GM23248 (cell line): ENCODE measurements at regions not wholly inside any gene's neighbourhood (a gene's known extent, or its start where the extent isn't known, plus 50 kb on each side); places are given as distances from the start of the nearest gene placed in this dataset.
"Not testable (repeated sequence)": the region's sequence is repeated elsewhere in the genome, so short reads cannot be mapped to it uniquely, and the experiment has no call there.

Source experiments
- DNase-seq: peaks from one replicate; pipeline ENCODE4 v3.0.0-alpha.2; 2015
- H2AFZ ChIP-seq: fragments of 200-600 bp; sonication (generic); 2 replicates; pipeline ENCODE4 v1.6.1; 2016; ENCODE audit warnings: antibody characterized with exemption
- H3F3A ChIP-seq: fragments of 200-600 bp; sonication (generic); 2 replicates; pipeline ENCODE4 v1.6.1; 2016; ENCODE audit warnings: mild to moderate bottlenecking, antibody characterized with exemption, mixed run types; ENCODE audit not compliant: insufficient read depth
- H3K27ac ChIP-seq: fragments of 200-600 bp; sonication (generic); 2 replicates; pipeline ENCODE4 v1.5.1; 2016; ENCODE audit warnings: mild to moderate bottlenecking
- H3K27me3 ChIP-seq: fragments of 200-600 bp; sonication (generic); replicated peaks from 2 replicates; pipeline ENCODE4 v1.6.1; 2016; ENCODE audit warnings: mild to moderate bottlenecking; ENCODE audit not compliant: insufficient read depth
- H3K36me3 ChIP-seq: fragments of 200-600 bp; sonication (generic); 2 replicates; pipeline ENCODE4 v1.6.1; 2016; ENCODE audit warnings: low read depth, mild to moderate bottlenecking
- H3K4me1 ChIP-seq: fragments of 200-600 bp; sonication (generic); 2 replicates; pipeline ENCODE4 v1.6.1; 2016; ENCODE audit warnings: mild to moderate bottlenecking; ENCODE audit not compliant: insufficient read depth
- H3K4me2 ChIP-seq: fragments of 200-600 bp; sonication (generic); one replicate; pipeline ENCODE4 v1.6.1; 2016; ENCODE audit warnings: mild to moderate bottlenecking; ENCODE audit not compliant: unreplicated experiment
- H3K4me3 ChIP-seq: fragments of 200-600 bp; sonication (generic); 2 replicates; pipeline ENCODE4 v1.5.1; 2016; ENCODE audit warnings: mild to moderate bottlenecking
- H3K79me2 ChIP-seq: fragments of 200-600 bp; sonication (generic); 2 replicates; pipeline ENCODE4 v1.6.1; 2016; ENCODE audit warnings: mild to moderate bottlenecking; ENCODE audit not compliant: insufficient read depth
- H3K9ac ChIP-seq: fragments of 200-600 bp; sonication (generic); 2 replicates; pipeline ENCODE4 v1.6.1; 2016; ENCODE audit warnings: mild to moderate bottlenecking
- H3K9me2 ChIP-seq: fragments of 200-600 bp; sonication (generic); 2 replicates; pipeline ENCODE4 v1.6.1; 2016; ENCODE audit warnings: mixed run types, mild to moderate bottlenecking, moderate library complexity; ENCODE audit not compliant: insufficient read depth
- H3K9me3 ChIP-seq: fragments of 200-600 bp; sonication (generic); one replicate; pipeline ENCODE4 v1.6.1; 2017; ENCODE audit warnings: low read depth
- H4K20me1 ChIP-seq: fragments of 200-600 bp; sonication (generic); 2 replicates; pipeline ENCODE4 v1.6.0; 2016; ENCODE audit not compliant: insufficient read depth
- WGBS, 2 experiments: methylation state at CpG; one replicate each; pipeline ENCODE4 v1.1.6; 2015 to 2017; ENCODE audit warnings: low lambda C conversion rate in 2 of 2, low coverage in 1 of 2; ENCODE audit errors: missing lambda C conversion rate in 2 of 2; 5-methylcytosine and 5-hydroxymethylcytosine counted together
- in situ Hi-C: fragments of 300-500 bp; cut with MboI; formaldehyde crosslinking; loops from 2 replicates; pipeline ENCODE4 v1.15.0; 2020

- H3K9me3 ChIP-seq, H3K9ac ChIP-seq, H3F3A ChIP-seq, H3K9me2 ChIP-seq, H3K79me2 ChIP-seq, H3K36me3 ChIP-seq, H3K4me2 ChIP-seq, H4K20me1 ChIP-seq, H3K4me1 ChIP-seq, H3K27ac ChIP-seq, H3K4me3 ChIP-seq, in situ Hi-C loops, DNase-seq, H2AFZ ChIP-seq, H3K27me3 ChIP-seq: not testable (repeated sequence)
- 69 to 73% methylated on average over 4 of the region's 4 CpGs for WGBS, 2 experiments
Measured at GRCh38 chr17:15864061-15864460, 80.9 kb upstream of the ADORA2B start.

DNA sequence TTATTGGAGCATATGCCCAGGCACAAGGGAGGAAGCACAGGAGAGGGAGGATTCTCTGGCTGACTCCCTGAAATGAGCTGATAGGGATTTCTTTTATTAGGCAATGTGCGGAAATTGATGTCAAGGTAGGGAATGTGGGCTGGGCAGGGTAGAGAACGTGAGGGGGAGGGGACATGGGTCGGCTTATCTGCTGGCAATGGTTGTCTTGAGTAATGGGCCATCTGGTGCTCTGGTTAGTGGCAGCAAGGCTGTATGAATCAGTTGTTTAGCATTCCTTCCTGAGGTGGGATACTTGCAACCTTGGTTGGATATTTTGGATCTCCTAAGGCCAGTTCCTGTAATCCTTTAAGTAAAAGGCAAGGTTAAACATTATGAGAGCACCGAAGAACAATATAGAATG, 80.5 kb upstream of the ADORA2B start:
- 42 to 51% methylated on average over 4 of the region's 4 CpGs for WGBS, 2 experiments
- H3K9ac ChIP-seq: not testable (repeated sequence)

DNA sequence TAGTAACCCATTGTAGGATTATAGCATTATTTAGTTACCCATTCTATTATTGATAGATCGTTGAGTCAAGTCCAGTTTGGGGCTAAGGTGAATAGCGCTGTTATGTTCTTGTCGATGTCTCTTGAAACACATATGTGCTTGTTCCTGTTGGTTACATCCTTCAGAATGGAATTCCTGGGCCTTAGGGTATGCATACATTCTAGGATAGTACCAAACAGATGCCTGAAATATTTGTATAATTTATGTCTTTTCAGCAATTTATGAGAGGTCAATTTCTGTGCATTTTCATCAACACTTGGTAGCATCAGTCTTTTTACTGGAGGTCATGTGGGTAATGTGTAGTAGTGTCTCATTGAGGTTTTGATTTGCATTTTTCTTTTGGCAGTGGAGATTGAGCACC, 78.9 kb upstream of the ADORA2B start:
- H3K9me2 ChIP-seq, H3K79me2 ChIP-seq, H3K27ac ChIP-seq, H3K27me3 ChIP-seq, H3K36me3 ChIP-seq, H3K4me2 ChIP-seq, H4K20me1 ChIP-seq, H3F3A ChIP-seq, H3K9ac ChIP-seq, H3K9me3 ChIP-seq, H2AFZ ChIP-seq, in situ Hi-C loops, H3K4me1 ChIP-seq, H3K4me3 ChIP-seq, DNase-seq: not testable (repeated sequence)
- 92 to 96% methylated on average over 3 of the region's 3 CpGs for WGBS, 2 experiments

More for the DNA sequence above, 80.5 kb upstream of the ADORA2B start:
- H3F3A ChIP-seq, H3K4me3 ChIP-seq, H3K4me2 ChIP-seq, H3K9me3 ChIP-seq, H4K20me1 ChIP-seq, H3K36me3 ChIP-seq, H3K4me1 ChIP-seq, in situ Hi-C loops, H3K27ac ChIP-seq, H3K79me2 ChIP-seq, H2AFZ ChIP-seq, H3K9me2 ChIP-seq, H3K27me3 ChIP-seq, DNase-seq: not testable (repeated sequence)

GRCh38 chr17:15867331-15867730, 77.6 kb upstream of the ADORA2B start:
- H3K9me3 ChIP-seq, H3K9ac ChIP-seq, H4K20me1 ChIP-seq, H3K27me3 ChIP-seq, H3K9me2 ChIP-seq, in situ Hi-C loops, H3K79me2 ChIP-seq, H3K4me2 ChIP-seq, DNase-seq, H3F3A ChIP-seq, H2AFZ ChIP-seq, H3K4me1 ChIP-seq, H3K36me3 ChIP-seq, H3K4me3 ChIP-seq, H3K27ac ChIP-seq: not testable (repeated sequence)
- 83% methylated on average over 1 to 21 of the region's 31 CpGs for WGBS, 2 experiments

DNA sequence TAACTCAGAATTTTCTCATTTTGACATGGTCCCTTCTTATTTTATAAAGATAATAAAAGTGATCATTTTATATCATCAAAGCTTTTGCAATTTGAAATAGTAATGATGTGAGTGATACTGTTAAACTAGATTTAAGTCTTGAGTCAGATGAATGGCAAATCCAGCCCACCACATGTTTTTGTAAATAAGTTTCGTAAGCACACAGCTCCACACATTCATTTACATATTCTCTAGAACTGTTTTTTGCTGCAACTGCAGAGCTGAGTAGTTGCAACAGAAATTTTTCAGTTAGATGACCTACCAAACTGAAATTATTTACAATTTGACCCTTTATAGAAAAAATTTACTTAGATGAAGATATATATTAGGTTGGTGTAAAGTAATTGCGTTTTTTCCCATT, 75.1 kb upstream of the ADORA2B start:
- H2AFZ ChIP-seq: not testable (repeated sequence)
- WGBS, 2 experiments: 60 to 89% methylated on average over 1 of the region's 2 CpGs

DNA sequence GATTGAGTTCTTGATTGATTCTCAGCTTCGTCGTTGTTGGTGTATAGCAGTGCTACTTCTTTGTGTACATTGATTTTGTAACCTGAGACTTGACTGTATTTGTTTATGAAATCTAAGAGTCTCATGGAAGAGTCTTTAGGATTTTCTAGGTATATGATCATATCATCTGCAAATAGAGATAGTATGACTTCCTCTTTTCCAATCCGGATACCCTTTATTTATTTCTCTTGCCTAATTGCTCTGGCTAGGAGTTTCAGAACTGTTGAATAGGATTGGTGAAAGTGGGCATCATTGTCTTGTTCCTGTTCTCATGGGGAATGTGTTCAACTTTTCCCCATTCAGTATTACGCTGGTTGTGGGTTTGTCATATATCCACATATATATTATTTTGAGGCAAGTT, 72.3 kb upstream of the ADORA2B start:
- H3F3A ChIP-seq, H3K4me3 ChIP-seq, in situ Hi-C loops, H3K9me2 ChIP-seq, DNase-seq, H3K4me2 ChIP-seq, H3K9me3 ChIP-seq, H3K27ac ChIP-seq, H3K36me3 ChIP-seq, H4K20me1 ChIP-seq, H3K27me3 ChIP-seq, H3K79me2 ChIP-seq, H3K9ac ChIP-seq, H3K4me1 ChIP-seq, H2AFZ ChIP-seq: not testable (repeated sequence)
- 68 to 77% methylated on average over 4 of the region's 4 CpGs for WGBS, 2 experiments

More for the DNA sequence above, 75.1 kb upstream of the ADORA2B start:
- H3K27me3 ChIP-seq, H3K9me2 ChIP-seq, H3K79me2 ChIP-seq, in situ Hi-C loops, H3K36me3 ChIP-seq, H3K9me3 ChIP-seq, H3K27ac ChIP-seq, H3K4me2 ChIP-seq, DNase-seq, H3K4me1 ChIP-seq, H4K20me1 ChIP-seq, H3F3A ChIP-seq, H3K9ac ChIP-seq, H3K4me3 ChIP-seq: not testable (repeated sequence)

GRCh38 chr17:15877882-15878500, 66.9 kb upstream of the ADORA2B start:
- H3K9me3 ChIP-seq, H3F3A ChIP-seq, H3K4me3 ChIP-seq, H3K9me2 ChIP-seq, H3K27ac ChIP-seq, H3K36me3 ChIP-seq, DNase-seq, H3K79me2 ChIP-seq, H3K4me1 ChIP-seq, H3K4me2 ChIP-seq, H3K27me3 ChIP-seq, H3K9ac ChIP-seq, H2AFZ ChIP-seq, in situ Hi-C loops, H4K20me1 ChIP-seq: not testable (repeated sequence)
- 78 to 80% methylated on average over 7 of the region's 7 CpGs for WGBS, 2 experiments
